HG02884 (cell line): ENCODE measurements at regions not wholly inside any gene's neighbourhood (a gene's known extent, or its start where the extent isn't known, plus 50 kb on each side); places are given as distances from the start of the nearest gene placed in this dataset.
A peak's percentile ranks its signal among the peaks of the same experiment; 100 is the strongest.
"Not testable (repeated sequence)": the region's sequence is repeated elsewhere in the genome, so short reads cannot be mapped to it uniquely, and the experiment has no call there.

ENCODE experiments used
- ATAC-seq: cut with Tn5 transposase; IDR thresholded peaks from one replicate; pipeline ENCODE4 v1.9.1; 2021; ENCODE audit warnings: mild to moderate bottlenecking, moderate library complexity; ENCODE audit not compliant: unreplicated experiment

DNA sequence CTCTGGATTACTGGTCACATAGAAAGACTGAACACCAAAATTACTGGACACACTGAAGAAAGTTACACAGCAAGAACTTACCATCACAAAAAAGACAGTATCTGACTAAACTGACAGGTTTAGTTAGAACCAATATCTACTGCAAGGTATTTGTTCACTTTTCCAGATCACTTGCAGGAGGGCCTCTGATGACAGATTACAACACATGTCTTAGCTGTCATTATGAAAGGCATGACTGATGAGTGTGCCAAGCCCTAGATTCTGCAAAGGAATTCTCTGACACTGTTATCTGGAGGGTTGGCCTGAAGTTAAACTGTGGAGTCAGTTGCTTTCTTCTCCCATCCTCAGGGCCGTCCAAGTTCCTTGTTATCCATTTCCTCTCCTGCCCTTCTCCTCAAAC lies 242.7 kb downstream of the KIF20B start:
- ATAC-seq: no peak

DNA sequence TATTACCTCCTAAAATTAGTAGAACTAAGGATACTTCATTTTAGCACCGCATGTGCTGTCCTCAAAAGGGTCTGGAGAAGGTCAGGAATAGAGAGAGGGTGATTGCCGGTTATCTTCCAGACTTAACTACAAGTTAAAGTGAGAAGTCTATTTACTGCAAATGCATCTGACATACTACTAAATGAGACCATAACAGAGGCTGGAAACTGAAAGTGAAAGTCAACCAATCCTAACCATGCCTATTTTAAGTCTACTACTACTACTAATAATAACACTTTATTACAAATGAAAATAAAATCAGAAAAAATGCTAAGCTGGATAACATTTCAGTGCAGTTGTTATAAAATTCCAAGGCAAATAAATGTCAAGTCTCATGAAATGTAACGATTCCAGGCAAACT lies 244.7 kb downstream of the KIF20B start:
- no peak for ATAC-seq

DNA sequence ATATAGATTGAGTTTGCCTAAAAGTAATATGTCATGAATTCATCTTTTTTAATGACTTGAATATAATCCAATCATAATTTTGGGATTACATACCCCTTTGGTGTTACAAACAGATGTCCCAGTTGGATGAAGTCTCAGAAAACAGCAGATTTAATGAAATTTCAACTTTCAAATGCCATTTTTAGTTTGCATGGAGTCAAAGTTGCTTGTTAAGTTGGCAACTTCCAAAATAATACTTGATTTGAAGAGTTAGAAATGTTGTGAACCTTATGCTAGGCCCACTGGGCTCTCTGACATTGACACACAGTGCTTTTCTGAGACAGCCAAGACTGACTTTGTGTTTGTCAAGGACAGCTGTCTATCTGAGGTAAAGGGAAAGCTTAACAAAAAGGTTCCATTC lies 248.1 kb downstream of the KIF20B start:
- ATAC-seq: no peak

DNA sequence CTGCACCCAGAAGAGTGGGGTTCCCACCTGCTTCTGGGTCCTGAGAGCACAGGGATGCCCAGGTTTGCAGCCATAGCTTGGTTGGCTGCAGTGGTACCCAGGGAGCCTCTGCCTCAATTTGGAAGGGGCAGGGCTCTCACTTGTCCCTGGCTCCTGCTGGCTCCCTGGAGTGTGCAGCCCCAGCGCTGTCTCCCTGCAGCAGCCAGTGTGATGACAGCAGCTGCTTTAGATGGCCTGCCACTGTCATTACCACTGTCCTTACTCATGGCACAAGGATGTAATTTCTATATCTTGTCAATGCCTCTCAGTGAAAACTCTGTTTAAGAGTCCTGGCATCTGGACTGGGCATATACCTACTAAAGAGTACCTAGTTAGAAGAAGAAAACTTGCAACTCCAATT lies 250.9 kb downstream of the KIF20B start:
- ATAC-seq: no peak

GRCh38 chr10:89952751-89953150 lies 251.4 kb downstream of the KIF20B start:
- ATAC-seq: no peak

DNA sequence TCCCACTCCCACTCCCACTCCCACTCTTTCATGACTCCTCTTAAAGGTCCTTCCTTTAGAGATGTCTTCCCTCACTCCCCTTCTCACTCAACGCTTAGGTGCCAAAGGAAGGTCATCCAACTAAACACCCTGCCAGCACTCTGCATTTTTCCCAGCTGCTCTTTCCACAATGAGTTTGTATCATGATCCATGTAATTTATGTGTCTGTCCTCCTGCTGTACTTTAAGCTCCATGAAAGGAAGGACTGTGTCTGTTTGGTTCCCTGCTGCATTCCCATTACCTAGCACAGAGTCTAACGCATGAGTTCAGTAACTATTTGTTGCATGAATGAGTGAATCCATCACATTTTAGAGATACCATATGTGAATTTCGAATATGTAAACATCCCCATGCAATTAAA lies 252.7 kb downstream of the KIF20B start:
- no peak for ATAC-seq

DNA sequence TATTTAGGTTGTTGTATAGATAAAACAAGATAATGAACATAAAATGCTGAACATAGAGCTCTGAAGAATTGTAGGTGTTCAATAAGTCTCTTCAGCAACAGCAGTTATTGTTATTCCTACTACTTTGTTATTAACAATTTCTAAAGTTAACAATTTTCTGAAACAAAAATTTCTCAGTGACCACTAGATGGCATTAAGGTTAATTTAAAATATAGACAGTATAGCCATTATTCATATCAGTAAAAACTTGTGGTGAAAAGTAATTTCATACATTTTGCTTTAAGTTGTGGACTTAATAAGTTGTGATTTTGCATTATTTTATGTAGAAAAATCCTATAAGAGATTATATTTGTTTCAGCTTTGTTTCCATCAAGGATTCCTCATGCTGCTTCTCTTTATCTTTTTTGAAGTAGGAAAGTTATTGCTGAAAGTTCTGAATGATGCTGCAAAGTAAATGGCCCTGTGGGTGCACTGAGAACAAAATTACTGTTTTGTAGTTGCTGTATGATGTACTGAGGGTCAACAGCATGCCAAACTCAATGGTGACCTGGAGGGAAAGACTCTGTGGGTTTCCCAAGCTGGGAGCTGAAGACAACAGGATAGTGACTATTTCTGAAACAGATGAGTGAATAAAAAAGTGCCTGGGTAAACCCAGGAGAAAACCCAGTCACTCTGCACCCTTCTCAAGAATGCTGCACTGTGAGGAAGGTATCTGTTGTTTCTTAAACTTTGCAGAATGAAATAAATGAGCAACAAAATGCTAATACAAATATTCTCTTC lies 253.6 kb downstream of the KIF20B start:
- no peak for ATAC-seq

DNA sequence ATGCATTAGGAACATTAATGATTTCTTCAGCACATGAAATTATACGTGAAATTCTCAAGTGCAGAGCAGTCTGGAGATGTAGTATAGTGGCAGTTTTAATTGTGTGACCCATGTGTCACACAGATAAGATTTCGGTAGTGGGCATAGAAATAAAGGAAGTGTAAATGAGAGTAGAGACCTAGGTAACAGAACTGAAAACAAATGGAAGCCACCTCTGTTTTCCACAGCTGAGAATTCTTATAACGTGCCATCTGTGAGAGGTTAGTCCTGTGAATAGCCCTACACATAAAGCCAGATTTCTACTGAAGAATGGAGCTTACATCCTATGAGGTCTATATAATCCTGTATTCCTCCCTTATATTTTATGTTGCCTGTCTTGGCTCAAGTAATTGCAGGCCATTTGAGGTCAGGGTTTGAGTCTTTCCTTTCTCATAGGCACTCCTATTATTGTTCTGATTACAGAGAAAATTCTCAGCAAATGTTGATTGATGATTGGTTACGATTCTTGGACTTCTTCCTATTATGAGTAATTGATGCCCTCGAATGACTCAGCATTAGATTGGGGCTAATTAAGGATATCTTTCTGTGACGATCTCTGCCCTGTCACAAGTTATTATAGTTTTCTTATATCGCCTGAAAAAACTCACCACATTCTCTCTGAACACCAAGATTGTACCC lies 258.2 kb downstream of the KIF20B start:
- ATAC-seq: peak; percentile 41

DNA sequence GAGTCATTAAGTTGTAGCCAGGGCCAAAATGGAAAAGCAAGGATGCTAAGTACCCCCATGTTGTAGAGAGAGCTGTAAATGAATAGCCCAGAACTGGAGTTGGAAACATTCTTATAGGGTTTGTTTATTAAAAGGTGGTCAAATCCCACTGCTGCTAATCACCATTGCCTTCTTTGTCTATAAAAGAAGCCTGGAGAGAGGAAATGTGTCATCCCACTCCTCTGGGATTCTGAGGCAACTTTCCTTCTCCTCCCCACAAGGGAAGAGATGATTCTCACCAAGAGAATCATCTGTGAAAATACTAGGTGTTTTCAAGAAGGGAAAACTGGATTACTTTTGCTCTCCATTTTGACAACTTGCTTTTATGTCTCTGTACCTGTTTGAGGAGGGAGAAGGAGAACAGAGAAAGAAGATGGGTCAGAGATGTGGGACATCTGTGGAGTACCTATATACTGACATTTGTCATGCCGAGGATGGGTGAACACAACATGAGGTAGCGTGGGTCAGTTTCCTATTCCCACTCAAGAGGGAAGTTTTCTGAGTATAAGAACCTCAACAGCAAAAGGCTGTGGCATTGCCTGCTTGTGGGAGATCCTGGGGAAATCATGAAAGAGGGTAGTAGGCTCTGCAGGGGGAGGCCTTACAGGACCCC lies 262.2 kb downstream of the KIF20B start:
- no peak for ATAC-seq

DNA sequence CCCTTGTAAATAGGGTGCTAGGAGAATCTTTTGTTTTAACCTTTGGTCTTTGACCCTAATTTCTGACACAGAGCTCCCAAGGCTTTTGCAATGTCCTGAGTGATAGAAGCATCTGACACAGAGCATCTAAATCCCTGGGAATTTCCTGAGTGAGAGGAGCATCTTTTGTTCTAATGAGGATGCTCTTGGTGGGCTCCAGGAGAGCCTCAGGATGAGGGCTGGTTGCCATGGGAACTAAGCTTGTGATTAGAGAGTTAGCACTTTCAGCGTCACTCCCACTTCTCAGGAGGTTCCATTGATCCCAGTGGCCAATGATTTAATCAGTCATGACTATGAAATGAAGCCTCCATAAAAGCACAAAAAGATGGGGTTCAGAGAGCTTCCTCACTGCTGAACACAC lies 264.8 kb downstream of the KIF20B start:
- ATAC-seq: no peak

GRCh38 chr10:89973326-89973725 lies 271.9 kb downstream of the KIF20B start:
- no peak for ATAC-seq

DNA sequence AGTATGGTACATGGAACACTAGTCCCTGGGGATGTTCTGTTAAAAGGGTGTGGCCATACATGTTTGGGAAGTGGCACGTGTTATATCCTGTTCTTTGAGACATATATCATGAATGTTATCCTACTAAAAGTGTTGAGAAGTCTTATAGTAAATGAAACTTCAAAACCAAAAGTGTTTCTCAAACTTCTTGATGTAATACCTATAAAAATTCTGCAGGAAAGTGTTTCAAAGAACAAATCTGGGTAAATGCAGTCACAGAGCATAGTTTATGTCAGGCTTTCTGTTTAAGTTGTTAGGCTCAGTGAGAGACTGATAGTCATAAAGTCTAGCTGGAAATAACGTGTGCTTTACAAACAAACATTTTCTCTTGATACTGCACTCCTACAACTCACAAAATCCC lies 273.7 kb downstream of the KIF20B start:
- no peak for ATAC-seq

DNA sequence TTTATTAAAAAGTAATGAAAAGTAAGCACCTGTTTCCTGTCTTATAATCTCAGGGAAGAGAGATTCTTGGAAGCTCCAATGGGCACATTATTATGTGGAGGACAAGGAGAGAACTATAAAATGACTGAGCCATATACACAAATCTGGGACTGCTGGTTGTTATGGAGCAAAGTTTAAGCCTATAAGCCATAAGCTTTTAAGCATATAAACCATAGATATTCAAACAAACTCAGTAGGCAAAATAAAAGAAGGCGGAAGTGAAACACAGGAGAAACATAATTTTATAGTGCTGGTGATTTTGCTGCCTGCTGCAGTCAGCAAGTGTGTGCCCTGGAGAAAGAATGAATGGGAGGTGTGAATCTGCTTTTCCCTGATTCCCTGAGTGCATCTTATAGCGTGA lies 274.4 kb downstream of the KIF20B start:
- no peak for ATAC-seq

GRCh38 chr10:89978081-89978480 lies 276.7 kb downstream of the KIF20B start:
- ATAC-seq: no peak

DNA sequence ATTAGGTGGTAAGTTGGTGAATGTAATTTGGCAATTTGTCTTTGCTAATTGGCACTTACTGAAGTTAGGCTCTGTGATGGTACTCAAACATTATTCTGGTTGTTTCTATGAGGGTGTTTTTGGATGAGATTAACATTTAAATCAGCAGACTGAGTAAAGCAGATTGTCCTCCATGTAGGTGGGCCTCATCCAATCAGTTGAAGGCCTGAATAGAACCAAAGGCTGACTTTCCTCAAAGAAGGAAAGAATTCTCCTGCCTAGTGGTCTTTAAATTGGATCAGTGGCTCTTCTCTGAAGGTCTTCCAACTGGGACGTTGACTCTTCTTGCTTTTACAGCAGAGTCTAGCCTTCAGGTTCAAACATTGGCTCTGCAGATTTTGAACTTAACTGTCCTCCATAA lies 278.3 kb downstream of the KIF20B start:
- no peak for ATAC-seq

GRCh38 chr10:89980166-89980565 lies 278.8 kb downstream of the KIF20B start:
- ATAC-seq: no peak

GRCh38 chr10:89981891-89982290 lies 280.5 kb downstream of the KIF20B start:
- no peak for ATAC-seq

- no peak for ATAC-seq
Measured at GRCh38 chr10:89985446-89985845, 284.1 kb downstream of the KIF20B start.

DNA sequence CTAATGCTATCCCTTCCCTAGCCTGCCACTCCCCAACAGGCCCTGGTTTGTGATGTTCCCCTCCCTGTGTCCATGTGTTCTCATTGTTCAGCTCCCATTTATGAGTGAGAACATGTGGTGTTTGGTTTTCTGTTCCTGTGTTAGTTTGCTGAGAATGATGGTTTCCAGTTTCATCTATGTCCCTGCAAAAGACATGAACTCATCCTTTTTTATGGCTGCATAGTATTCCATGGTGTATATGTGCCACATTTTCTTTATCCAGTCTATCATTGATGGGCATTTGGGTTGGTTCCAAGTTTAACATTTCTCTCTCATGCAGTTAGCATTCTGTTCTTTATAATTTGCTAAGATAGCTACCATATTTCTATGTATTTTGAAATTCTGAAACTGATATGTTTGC lies 287.0 kb downstream of the KIF20B start:
- not testable (repeated sequence) for ATAC-seq

DNA sequence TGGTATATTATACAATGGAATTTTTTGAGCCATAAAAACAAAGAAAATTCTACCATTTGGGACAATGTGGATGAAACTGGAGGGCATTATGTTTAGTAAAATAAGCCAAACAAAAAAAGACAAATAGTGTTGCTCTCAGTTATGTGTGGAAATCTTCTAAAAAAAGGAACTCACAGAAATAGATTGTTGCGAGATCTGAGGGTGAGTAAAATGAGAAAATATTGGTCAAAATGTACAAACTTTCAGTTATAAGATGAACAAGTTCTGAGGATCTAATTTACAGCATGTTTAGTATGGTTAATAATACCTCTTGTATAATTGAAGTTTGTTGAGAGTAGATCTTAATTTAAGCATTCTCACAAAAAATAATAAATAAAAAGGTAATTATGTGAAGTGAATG lies 291.2 kb downstream of the KIF20B start:
- ATAC-seq: peak; percentile 55

- ATAC-seq: no peak
Measured at GRCh38 chr10:90007226-90007625, 305.8 kb downstream of the KIF20B start.

GRCh38 chr10:90011281-90011680 lies 309.9 kb downstream of the KIF20B start:
- ATAC-seq: not testable (repeated sequence)
